WERI-Rb-1 (cell line): ENCODE measurements at regions not wholly inside any gene's neighbourhood (a gene's known extent, or its start where the extent isn't known, plus 50 kb on each side); places are given as distances from the start of the nearest gene placed in this dataset.

Experiments used
- DNase-seq: peaks from one replicate; pipeline ENCODE4 v3.0.0-alpha.2; 2020
- H3K27ac ChIP-seq: fragments of 250-450 bp; sonication (Bioruptor Pico); 2 replicates; pipeline ENCODE4 v1.5.1; 2020; ENCODE audit warnings: mild to moderate bottlenecking, moderate library complexity
- H3K27me3 ChIP-seq: fragments of 250-450 bp; sonication (Bioruptor Pico); 2 replicates; pipeline ENCODE4 v1.5.1; 2021; ENCODE audit warnings: mild to moderate bottlenecking, low read depth, moderate library complexity; ENCODE audit not compliant: insufficient read depth, severe bottlenecking
- H3K36me3 ChIP-seq: fragments of 250-450 bp; sonication (Bioruptor Pico); 2 replicates; pipeline ENCODE4 v1.5.1; 2020; ENCODE audit warnings: mild to moderate bottlenecking, moderate library complexity
- H3K4me3 ChIP-seq: 2 replicates; pipeline ENCODE4 v1.5.1; 2011; ENCODE audit warnings: low read depth, mild to moderate bottlenecking, control low read depth, low read length
- H3K9me3 ChIP-seq: fragments of 250-450 bp; sonication (Bioruptor Pico); 2 replicates; pipeline ENCODE4 v1.5.1; 2021; ENCODE audit warnings: mild to moderate bottlenecking, moderate library complexity; ENCODE audit not compliant: severe bottlenecking
- TF ChIP-seq, protein P1 (sequence below): IDR thresholded peaks from 2 replicates; pipeline ENCODE4 v1.5.1; 2011; ENCODE audit warnings: low read depth, mild to moderate bottlenecking, control low read depth, inconsistent platforms, low read length

DNA sequence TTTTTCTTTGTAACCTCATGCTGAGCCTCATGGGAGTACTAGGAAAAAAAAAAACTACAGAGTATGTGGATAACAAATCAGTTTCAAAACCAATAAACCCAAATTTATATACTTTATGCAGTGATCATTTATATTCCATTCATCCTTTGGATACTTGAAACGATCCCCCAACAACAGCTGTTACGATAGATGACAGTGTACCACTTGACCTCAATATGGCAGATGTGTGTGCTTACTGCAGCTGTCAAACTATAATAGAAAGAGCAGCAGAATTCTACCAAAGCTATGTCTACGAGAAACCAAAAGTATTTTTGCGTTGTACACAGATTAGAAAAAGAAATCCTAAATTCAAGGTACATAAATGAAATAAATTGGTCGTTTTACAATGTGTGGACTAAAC, 337.8 kb downstream of the PDGFC start:
- no peaks in the 10 kb centered on the region for H3K36me3 ChIP-seq
- H3K9me3 ChIP-seq, result no peaks in the 10 kb centered on the region
- TF ChIP-seq, protein P1, sequence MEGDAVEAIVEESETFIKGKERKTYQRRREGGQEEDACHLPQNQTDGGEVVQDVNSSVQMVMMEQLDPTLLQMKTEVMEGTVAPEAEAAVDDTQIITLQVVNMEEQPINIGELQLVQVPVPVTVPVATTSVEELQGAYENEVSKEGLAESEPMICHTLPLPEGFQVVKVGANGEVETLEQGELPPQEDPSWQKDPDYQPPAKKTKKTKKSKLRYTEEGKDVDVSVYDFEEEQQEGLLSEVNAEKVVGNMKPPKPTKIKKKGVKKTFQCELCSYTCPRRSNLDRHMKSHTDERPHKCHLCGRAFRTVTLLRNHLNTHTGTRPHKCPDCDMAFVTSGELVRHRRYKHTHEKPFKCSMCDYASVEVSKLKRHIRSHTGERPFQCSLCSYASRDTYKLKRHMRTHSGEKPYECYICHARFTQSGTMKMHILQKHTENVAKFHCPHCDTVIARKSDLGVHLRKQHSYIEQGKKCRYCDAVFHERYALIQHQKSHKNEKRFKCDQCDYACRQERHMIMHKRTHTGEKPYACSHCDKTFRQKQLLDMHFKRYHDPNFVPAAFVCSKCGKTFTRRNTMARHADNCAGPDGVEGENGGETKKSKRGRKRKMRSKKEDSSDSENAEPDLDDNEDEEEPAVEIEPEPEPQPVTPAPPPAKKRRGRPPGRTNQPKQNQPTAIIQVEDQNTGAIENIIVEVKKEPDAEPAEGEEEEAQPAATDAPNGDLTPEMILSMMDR, result no peak
- H3K27ac ChIP-seq, result no peak overlapping the region
- no peak overlapping the region for H3K4me3 ChIP-seq
- no peaks in the 10 kb centered on the region for H3K27me3 ChIP-seq
- no peak for DNase-seq

DNA sequence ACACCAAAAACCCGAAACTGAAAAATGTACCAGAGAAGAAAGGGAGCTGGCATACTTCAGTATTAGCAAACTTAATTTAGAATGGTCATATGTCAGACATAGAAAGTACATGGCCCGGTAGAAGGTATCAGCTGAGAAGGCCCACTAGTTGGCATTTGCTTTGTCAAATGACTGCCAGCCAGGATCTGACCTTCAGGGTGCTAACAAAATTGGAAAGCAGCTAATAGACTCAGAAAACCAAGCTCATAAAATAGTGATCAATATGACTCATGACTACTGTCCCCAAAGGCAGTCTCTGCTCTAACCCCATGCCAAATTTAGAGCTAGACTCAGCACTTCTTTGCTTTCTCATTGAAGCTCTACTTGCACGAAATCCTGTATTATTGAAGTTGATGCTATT, 342.7 kb downstream of the PDGFC start:
- no peaks in the 10 kb centered on the region for H3K9me3 ChIP-seq
- DNase-seq, result no peak
- TF ChIP-seq, protein P1, result no peak
- no peaks in the 10 kb centered on the region for H3K27me3 ChIP-seq
- no peak overlapping the region for H3K27ac ChIP-seq
- no peak overlapping the region for H3K4me3 ChIP-seq
- no peaks in the 10 kb centered on the region for H3K36me3 ChIP-seq

DNA sequence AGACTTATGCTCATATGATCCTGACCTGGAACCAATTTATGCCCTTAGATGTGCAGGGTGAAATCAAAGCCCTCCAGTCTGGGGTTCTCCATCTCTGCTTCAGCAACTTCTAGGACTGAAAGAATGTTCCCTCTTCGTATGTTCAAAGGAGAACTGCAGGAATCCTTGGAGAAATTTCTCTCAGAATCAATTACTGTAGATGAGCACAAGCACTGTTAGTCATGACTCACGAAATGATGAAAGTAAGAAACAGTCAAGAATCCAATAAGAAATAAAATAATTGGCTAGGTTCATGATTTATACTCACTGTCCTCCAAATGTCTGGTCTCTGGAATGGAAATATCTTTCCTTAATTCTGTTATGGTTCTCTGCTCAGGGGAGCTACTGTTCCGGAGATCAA, 348.2 kb downstream of the PDGFC start:
- H3K4me3 ChIP-seq, result no peak overlapping the region
- TF ChIP-seq, protein P1, result no peak

DNA sequence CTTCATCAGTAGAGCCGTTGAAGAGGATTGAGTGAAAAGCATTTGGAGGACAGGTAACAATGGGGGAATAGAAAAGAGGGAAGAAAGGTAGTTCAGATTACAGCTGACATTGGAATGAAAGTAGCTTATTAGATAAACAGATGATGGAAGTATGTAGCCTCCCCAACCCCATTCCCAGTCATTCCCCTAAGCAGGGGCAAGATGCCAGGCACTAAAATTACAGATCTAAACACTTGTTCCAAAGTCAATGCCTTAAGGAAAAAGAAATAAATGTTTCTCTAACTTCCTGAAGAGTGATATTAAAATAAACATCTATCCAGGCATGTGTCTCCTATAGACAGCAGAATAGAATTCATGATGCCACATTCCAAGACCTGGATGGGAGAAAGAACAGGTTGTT, 350.8 kb downstream of the PDGFC start:
- no peak for DNase-seq
- no peaks in the 10 kb centered on the region for H3K36me3 ChIP-seq
- no peak overlapping the region for H3K4me3 ChIP-seq
- no peaks in the 10 kb centered on the region for H3K9me3 ChIP-seq
- H3K27ac ChIP-seq, result no peak overlapping the region
- TF ChIP-seq, protein P1, result no peak
- no peaks in the 10 kb centered on the region for H3K27me3 ChIP-seq

More for the DNA sequence above, 348.2 kb downstream of the PDGFC start:
- no peak overlapping the region for H3K27ac ChIP-seq
- no peaks in the 10 kb centered on the region for H3K36me3 ChIP-seq
- no peaks in the 10 kb centered on the region for H3K27me3 ChIP-seq
- DNase-seq, result no peak
- no peaks in the 10 kb centered on the region for H3K9me3 ChIP-seq

DNA sequence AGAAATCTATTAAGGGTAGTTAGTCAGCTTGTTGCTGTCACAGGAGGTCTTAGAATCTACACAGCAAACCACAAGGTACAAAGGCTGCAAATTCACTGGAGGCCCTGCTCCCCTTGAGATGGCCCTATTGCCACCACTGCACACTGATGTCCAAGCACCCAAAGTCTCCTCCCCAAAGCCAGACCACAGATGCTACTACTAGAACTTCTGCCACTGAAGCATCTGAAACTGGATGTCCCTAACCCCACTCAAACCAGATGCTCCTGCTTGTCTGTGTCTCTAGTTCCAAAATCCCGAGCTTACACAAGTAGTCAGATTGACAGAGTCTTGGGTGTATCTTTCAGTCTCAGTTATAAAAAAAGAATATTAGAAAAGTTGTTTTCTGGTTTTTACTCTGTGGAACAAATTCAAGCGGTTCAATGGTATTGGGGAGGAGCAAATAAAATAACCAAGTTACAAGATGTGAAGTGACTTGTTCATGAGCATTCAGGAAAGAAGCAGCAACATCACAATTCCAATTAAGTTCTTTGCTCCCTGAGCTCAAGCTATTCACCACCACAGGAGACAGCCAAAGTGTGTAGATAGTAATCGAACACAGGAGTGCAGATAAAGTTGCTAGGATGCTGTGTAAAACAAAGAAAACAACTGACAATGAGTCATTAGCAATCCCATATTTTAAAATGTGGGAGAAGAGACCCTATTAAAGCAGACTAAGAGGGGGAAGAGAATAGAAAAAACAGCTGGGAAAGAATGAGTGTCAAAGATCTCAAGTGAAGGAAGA, 352.3 kb downstream of the PDGFC start:
- Histone ChIP-seq H3K27me3 (no peaks in the 10 kb centered on the region), H3K36me3 (no peaks in the 10 kb centered on the region), H3K27ac (no peak overlapping the region), H3K9me3 (no peaks in the 10 kb centered on the region), H3K4me3 (no peak overlapping the region)
- DNase-seq, result no peak
- TF ChIP-seq, protein P1, result no peak

DNA sequence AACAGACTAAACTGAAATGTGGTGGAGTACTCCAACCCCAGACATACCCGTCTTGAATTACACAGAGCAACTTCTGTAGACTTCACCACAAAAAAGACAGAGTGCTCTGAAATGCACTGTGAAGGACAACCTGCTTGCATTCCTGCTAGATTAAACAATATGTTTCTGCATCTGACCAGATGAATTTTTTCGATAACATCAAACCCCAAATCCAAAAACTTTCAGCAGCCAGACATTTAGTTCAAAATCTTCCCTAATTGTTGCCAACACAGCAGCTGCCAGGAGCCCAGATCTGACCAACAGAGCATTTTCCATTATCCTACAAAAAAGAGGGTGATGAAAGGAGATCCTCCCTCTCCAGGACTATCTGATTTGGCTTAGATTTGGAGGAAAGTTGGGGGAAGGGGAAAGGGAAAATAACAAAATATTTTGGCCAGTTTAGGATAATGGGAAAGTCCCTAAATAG, 356.5 kb downstream of the PDGFC start:
- Histone ChIP-seq H3K27me3 (no peaks in the 10 kb centered on the region), H3K4me3 (no peak overlapping the region), H3K9me3 (no peaks in the 10 kb centered on the region), H3K36me3 (no peaks in the 10 kb centered on the region), H3K27ac (no peak overlapping the region)
- TF ChIP-seq, protein P1, result no peak
- no peak for DNase-seq
